ENCODE measurements at regions not wholly inside any gene's neighbourhood (a gene's known extent, or its start where the extent isn't known, plus 50 kb on each side); places are given as distances from the start of the nearest gene placed in this dataset.

DNA sequence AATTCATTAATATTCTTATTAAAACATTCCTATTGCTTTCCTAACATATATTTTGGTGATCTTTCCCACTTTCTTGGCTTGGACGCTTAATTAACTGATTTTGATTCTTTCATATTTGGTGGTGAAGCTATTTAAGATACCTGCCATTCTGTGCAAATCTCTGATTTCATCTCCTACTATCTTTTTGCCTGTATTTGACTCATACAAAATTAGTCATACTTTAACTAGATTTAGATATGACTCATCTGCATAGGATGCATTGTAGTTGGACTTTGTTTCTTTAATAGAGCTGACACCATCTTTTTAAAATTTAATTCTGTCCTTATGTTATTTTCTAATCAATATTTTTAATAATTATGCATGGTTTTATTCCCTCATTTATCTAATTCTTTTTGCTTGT is 93.8 kb upstream of the PLPPR4 start:
- FAIRE-seq: no peak

DNA sequence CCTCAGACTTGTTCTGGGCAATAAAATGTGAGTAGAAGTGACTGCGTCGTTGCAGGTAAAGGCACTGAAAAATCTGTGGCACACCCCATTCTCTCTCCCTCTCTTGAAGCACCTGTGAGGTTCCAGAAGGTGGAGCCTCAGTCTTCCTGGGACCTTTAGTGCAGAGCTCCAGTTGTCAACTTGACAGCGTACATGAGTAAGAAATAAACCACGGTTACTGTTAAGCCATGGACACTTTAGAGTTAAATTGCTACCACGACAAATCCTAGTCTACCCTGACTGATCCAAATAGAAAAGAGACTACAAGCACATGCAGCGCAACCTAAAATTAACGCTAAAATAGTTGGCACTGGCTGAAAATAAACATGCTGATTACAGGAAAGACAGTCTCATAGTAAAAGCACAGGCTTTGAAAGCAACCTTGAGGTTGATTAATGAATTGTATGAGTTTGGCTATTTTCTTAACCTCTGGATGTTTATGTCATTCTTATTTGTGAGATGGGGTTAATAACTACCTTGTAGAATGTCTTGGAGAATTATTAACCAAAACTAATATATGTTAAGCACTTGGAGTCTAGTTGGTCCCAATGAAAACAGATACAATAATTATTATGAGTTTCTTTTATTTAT is 93.0 kb upstream of the PLPPR4 start:
- no peak for FAIRE-seq

DNA sequence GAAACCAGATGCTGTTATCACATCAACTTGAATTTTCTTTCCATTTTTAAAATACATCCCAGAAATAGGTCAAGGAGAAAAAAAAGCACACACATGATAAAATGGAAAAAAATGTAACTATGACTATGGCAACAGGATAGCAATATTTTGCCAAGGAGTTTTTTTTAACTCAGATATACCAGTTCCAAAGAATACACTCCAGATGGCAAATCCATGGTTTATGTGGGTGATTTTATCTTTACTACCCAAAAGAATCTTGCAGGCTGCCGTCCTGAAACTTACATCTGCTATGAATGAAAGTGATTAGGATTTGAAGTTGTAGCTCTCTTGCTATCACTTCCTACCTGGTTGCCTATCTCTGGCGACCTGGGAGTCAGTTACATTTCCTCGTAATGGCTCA is 91.0 kb upstream of the PLPPR4 start:
- no peak for FAIRE-seq

DNA sequence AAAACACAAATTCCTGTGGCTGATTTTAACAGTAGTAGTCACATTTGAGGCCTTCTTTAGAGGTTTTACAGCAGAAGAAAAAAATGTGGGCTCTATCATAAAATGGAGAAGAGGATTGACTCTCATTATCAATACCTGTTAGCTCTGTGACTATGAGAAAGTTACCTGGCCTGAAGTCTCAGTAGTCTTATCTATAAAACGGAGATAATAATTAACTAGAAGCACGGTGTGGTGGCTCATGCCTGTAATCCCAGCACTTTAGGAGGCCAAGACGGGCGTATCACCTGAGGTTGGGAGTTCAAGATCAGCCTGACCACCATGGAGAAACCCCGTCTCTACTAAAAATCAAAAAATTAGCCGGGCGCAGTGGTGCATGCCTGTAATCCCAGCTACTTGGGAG is 90.4 kb upstream of the PLPPR4 start:
- no peak for FAIRE-seq

DNA sequence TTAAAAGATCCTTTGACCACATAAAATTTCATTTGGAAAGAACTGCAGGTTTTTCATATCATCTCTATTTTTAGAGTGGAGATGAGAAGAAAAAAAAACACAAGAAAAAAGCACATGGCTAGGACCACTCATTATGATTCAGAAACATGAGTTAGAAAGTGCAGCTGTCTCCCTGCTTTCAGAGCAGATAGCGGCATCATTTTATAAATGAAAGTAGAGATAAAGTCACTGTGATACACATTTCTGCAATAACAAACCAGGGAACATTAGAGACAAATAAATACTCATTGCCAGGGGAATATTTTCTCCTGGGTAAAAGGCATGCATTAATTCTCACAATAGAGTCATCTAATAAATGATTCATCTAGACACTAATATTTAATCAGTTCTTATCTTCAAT is 87.5 kb upstream of the PLPPR4 start:
- no peak for FAIRE-seq

DNA sequence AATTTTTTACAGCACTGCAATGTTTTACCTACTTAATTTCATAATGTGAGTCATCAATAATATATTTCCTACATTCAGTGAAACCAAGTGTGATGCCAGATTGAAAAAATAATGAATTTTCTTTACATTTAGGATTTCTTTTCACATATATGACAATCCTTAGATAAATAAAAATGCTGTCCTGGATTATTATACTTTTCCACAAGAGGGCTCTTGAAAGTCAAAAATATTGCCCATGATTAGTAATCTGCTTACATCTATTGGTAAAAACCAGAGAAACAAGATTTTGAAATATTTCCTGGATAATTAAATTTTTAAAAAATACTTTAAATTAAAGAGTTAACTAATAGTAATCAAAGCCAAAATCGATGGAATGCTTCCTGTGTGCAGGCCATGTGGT is 86.8 kb upstream of the PLPPR4 start:
- no peak for FAIRE-seq

DNA sequence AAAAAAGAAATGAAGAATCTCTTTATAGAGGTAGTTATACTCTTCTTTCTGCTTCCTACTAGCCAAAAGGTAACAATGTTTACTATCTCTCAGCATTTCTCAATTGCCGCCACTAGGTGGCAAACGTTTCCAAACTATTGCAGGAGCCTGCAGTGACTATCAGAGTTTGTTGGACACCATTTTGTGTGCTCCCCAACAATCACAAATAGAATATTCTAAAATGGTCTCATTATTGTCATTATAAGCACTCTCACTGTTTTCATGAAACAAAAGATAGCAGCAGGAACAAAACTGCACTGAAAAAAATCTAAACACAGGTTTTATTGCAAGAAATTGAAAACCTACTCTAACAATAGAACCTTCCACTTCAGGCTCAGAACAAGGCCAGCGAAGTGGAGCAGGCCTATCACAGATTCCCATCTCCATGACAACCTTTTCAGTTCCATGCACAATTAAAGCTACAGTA is 83.9 kb upstream of the PLPPR4 start:
- FAIRE-seq: peak; percentile 96

DNA sequence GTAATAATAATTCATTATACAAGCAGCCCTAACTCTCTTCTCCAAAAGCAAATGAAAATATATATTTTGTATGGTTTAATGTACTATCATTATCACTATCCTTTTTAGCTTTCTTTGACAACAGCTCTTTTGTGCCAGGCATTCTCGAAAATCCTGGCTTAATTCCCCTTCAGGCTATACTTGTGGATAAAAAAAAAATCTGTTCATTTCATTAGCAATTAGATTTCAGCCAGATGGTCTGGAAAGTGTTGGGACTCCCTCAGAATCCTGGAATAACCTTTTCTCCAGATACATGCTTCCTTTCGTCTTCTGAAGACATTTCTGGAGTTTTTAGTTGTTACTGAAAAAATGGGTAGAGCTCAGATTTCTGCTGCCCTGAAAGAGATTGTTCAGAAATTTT is 83.4 kb upstream of the PLPPR4 start:
- FAIRE-seq: no peak

DNA sequence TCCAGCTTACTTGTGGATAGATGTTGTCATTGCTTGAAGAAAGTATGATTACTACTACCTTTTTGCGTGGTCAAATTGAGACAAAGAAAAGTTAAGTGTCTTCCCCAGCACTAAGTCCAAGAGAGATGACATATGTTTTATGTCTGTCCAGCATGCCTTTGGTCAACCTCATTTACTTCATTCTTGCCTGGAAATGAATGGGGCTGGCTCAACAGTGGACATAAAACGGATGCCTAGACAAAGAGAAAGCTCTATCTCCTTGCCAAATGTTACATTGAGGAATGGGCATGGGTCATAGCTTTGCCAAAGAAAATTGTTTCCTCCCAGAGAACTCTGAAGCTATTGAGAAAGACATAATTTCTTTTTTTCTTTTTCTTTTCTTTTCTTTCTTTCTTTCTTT is 82.4 kb upstream of the PLPPR4 start:
- no peak for FAIRE-seq

DNA sequence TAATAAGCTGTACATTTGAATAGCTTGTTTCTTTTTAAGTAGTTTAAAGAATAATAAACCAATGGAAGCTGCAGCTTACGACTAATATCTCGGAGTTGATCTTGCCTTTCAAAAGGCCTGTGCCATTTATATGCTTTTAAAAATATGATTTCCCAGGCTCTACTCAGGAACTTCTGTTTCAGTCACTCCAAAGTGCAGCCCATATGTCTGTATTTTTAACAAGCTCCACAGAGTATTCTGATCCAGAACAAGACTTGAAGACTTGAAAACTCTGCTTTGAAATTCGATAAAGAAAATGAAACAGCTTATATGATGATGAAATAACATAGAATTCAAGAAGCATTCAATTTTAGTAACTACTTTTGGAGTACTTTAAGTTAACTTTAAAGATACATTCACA is 79.1 kb upstream of the PLPPR4 start:
- no peak for FAIRE-seq

DNA sequence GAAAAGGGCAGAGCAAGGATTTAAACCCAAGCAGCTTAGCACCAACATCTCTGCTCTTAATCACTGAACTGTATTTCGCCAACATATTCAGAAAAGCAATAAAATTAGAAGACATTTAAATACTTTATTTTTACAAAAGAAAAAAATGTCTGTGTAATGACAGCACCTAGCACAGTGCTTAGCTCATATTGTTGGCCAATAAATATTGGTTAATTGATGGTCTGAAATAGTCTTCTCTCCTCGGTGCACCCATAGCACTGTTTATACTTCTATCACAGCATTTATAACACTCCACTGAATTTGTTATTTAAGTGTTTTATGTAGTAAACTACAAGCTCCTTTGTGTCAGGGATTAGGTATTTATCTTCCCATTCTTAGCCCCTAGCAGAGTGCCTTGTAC is 70.9 kb upstream of the PLPPR4 start:
- FAIRE-seq: no peak

DNA sequence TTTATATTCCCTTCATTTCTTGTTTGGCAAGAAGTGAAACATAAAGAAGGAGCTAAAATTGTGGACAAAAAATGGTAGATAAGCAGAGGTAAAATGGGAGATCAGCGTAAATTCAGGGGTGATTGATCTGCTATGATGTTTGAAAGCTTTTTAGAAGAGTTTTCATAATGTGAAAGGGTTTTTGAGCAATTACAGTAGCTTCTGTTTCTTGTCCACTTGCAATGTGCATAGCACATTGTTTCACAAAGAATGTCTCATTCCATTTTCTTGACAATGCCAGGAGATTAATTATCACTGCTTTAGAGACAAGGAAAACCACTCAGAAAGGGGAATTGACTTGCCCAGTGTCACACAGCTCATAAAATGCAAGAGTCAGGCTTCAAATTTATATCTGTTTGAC is 65.9 kb upstream of the PLPPR4 start:
- no peak for FAIRE-seq

DNA sequence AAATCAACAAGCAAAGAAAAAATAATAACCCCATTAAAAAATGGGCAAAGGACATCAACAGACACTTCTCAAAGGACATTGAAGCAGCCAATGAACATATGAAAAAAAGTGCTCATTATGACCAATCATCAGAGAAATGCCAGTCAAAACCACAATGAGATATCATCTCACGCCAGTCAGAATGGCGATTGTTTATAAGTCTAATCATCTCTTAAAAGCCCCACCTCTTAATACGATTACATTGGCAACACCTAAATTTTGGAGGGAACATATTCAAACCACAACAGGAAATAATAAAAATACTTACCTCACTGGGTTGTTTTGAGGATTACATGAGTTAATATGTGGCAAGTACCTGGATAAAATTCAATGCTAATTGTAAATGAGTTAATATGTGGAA is 57.1 kb upstream of the PLPPR4 start:
- FAIRE-seq: no peak
